Activated CD4-positive, alpha-beta T cell treated with anti-CD3 and anti-CD28 coated beads, Interleukin-10, Interleukin-2, amounts not matched to agents 100 ng/mL and 50 ng/mL, durations not matched to agents 16 hours and 8 hours (primary cell): ENCODE measurements at regions not wholly inside any gene's neighbourhood (a gene's known extent, or its start where the extent isn't known, plus 50 kb on each side); places are given as distances from the start of the nearest gene placed in this dataset.
"Not testable (repeated sequence)": the region's sequence is repeated elsewhere in the genome, so short reads cannot be mapped to it uniquely, and the experiment has no call there.

ENCODE experiments used
- DNase-seq: peaks from one replicate; pipeline ENCODE4 v3.0.0-alpha.2; 2020

DNA sequence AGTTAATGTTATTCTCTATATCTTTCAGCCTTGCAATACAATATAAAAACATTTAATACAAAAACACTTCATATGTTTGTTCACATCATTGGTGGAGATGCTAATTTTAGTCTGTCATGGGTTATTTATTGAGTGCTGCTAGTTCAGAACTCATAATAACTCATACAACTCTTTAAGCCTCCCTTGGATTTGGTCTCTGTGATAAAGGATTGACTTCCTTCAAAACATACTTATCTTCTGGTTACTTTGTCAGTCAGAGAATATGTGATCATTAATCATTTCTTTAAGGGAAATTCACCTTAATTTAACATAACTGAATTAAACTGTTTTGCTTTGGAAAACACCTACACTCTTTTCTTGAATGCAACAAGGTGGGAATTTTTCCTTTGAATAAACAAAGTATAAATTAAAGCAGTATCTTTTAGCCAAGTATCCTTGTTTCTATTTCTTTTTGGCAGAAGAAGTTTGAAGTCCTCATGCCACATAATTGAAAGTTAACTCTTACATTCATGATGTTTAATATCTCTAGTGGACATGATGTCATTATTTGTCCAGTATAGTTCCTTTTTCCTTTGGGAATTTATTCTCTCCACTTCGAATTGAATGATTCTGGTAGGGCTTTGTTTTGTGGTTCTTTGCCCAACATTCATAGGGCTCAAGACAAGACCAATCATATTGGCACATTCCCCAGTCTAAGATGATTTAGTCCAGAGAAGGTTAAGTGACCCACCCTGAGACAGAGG, 133.2 kb upstream of the CENPW start:
- DNase-seq: no peak

DNA sequence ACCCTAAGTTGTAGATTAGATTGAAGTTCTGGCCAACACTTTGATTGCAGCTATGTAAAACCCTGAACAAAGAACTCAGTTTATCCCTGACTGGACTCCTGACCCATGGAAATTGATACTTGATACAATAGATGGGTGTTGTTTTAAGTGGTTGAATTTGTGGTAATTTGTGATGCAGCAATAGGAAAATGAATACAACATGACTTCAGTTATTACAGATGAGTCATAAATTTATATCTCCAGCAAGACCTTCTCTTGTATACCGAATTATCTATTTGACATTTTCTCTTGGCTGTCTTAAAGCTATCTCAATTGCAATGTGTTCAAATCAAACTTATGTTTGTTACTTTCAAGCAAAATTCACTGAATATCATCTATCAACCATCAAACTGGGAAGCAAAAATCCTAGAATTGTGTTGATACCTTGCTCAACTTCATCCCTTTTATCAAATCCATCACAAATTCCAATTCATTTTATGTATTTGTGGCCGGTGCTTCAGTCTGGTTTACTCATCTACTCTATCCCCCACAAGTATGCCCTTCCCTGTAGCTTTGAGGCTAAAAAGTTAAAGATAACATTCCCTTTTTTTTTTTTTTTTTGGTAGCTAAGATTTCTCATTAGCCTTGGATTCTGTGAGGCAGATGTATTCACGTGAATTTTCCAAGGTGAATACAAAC, 129.4 kb upstream of the CENPW start:
- no peak for DNase-seq

DNA sequence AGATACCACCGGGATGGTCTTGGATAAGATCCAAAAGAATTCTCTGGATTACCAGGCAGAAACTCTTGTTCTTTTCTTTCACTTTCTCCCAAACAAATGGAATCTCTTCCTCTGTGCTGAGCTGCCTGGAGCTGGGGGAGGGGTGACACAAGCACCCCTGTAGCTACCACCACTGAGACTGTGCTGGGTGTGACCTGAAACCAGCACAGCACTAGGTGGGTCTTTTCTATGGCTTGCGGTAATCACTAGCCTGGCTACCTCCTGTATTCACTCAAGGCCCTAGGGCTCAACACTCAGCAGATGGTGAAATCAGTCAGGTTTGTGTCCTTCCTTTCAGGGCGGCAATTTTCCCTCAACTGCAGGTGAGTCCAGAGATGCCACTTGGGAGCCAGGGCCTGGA, 122.4 kb upstream of the CENPW start:
- DNase-seq: no peak

DNA sequence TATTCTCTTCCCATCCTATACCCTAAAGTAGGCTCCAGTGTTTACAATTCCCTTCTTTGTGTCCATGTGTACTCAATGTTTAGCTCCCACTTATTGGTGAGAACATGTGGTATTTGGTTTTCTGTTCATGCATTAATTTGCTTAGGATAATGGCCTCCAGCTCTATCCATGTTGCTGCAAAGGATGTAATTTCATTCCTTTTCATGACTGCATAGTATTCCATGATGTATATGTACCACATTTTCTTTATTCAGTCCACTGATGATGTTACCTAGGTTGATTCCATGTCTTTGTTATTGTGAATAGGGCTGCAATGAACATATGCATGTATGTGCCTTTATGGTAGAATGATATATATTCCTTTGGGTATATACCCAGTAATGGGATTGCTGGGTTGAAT, 119.0 kb upstream of the CENPW start:
- not testable (repeated sequence) for DNase-seq

DNA sequence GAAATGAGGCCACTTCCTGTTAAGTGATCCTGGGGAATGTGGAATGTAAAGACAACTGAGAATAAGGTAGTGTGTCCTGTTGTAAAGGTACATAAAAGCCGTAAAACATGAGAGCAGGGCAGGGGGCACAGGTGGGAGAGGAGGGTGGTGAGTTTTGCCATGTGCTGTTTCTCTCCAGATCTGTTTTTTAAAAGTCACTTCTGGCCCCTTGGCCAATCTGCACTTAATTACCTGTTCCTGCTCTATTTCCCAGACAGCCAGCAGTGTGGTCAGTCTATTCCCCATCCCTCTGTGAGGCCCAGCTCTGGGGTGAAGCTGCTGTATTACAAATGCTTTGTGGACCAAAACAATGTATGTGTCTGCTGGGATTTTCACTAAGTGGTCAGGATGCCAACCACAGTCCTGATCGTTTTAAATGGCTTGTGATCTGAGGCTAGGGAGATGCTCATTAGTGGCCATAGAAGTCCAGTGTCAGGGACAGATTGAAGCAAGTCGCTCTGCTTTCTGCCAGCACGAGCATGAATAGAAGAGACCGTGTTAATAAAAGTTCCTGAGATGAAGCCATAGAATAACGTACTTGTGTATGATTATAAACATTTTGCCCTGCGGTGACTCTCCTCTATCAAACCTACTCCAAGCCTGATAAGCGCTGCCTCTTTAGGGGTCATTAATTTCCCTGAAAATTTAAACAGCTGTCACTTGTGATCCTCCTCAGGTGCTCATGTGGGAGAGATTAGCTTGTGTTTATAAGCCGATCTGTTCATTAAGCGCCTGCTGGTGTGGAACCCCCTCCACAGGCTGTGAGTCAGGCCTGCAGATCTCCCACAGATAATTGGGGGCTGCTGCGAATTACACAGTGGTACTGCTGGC, 111.8 kb upstream of the CENPW start:
- no peak for DNase-seq

DNA sequence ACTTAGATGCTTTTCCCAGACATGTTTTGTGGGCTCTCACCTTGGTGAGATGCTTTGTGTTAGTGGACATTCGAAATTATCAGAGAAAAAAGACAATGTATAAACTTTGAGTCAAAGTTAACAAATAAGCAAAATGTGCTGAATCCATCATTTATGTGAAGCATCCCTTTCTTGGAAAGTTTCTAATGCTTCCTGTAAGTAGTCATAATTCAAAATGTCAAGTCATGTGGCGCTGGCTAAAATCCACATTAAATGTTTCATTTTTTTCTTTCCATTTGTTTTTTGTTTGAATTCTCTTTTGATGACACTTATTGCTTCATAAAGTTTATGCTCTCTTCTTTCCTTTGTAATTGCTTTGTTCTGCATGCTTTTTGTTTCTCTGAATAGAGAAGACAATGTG, 107.2 kb upstream of the CENPW start:
- DNase-seq: no peak

DNA sequence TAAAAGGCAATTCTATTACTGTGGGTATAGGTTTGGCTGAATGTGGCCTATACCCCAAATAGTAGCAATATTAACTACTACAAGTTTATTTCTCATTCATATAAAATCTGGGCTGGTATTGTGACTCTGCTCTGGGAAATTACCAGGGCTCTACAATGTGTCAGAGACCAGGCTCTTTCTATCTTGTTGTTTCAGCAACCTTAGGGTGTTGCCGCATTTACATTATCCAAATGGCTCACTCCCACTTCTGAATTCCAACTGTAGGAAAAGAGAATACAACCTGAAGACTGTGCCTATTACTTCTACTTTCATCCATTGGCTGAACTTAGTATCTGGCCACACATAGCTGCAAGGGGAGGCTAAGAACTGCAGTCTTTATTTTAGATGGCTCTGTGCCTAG, 106.7 kb upstream of the CENPW start:
- no peak for DNase-seq

DNA sequence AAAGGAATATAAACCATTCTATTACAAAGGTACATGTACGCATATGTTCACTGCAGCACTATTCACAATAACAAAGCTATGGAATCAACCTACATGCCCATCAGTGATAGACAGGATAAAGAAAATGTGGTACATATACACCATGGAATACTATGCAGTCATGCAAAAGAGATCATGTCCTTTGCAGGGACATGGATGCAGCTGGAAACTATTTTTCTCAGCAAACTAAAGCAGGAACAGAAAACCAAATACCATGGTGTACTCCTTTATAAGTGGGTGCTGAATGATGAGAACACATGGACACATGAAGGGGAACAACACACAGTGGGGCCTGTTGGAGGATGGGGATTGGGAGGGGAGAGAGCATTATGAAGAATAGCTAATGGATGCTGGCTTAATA, 104.6 kb upstream of the CENPW start:
- no peak for DNase-seq

DNA sequence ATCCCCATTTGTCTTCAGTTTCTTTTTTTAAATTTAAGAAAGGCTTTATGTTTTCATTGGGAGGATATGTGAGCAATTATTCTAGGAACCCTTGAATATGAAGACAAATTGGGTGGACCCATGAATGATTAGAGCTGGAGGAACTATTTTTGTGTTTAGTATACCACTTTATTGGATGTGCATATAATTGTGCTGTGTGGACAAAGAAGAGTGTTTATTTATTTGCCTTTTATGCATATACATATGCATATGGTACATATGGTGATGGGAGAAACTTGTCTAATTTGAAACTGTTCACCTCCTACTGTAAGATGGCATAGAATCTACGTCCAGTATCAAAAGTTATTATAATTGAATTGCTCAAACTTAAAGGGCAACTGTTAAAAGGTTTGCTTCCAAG, 94.8 kb upstream of the CENPW start:
- no peak for DNase-seq

DNA sequence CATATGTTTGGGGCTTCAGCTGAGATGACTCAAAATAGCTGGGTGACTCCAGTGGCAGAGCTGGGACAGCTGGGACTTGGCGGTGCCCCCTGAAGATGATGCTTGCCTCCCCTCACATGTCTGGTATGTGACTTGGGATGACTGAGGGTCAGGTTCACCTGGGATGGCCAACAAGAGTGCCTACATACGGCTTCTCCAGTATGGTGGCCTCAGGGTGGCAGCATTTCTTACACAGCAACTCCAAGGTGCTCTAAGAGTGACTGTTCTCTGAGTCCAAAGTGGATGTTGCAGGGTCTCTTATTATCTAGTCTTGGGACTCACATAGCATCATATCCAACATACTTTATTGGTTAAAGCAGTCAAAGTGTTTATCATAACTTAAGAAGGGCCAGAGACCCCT, 87.8 kb upstream of the CENPW start:
- DNase-seq: no peak

DNA sequence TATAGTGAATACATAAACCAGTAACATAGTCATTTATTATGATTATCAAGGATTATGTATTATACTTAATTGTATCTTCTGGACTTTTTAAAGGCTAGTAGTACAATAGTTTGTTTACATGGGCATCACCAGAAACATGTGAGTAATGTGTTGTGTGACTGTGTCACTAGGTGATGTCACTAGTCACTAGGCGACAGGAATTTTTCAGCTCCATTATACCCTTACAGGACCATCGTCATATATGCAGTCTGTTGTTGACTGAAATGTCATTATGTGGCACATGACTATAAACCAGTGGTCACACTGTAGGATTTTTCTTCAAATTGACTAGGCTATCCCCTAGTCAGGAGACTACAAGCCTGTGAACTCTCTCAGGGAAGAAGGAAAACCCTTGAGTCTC, 86.5 kb upstream of the CENPW start:
- no peak for DNase-seq

DNA sequence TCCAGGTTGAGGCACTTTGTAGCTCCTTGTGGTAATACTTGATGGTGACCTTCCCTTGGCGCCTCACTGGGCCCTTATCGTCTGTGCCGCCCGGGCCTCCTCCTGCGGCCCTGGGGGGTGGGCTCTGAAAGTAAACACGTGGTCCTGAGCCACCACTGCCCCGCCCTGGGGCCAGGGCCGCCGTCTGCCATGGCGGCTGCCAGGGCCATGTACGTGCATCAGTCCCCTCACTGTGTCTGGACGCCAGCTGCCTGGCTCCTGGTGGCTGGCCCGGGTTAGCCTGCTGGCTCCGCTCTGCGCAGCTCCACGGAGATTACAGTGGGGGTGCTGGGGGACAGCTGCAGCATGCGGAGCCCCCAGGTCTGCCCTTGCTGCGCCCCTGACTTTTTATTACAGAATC, 81.8 kb upstream of the CENPW start:
- no peak for DNase-seq

DNA sequence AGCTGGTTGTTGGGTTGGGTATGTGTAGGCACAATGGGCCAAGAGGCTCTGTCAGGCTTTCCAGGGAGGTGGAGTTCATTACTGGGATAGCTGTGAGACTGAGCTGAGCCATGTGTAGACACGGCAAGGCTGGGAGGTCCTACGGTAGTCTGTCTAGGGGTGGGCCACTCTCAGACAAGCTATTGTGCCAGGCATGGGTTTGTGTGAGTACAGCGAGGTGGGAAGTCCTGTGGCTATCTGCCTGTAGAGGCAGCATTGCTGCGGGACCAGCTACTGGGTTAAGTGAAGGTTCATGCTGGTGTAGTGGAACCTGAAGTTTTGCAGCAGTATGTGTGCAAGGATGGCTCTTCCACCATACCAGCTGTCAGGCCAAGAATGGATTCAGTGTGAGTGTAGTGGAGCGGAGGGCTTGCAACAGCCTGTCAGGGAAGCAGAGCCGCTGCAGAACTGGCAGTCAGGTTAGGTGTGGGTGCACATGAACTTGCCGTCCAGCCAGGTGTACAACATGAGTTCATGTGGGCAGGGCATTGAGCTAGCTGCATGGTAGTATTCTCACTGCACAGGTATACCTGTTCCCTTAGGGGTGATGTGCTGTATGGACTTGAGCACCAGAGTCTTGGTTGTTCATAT, 78.0 kb upstream of the CENPW start:
- no peak for DNase-seq

DNA sequence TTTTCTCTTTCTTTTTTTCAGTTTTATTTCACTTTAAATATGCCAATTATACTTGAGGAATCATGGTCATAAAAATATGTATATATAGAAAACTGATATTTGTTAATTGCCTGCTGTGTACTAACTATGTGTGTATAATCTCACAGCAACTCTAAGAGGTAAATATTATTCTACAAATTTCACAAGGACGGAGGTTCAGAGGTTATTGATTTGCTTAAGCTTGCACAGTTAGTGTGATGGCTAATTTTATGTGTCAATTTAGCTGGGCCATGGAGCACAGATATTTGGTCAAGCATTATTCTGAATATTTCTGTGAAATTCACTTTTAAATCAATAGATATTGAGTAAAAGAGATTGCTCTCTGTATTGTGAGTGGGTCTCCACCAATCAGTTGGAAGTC, 75.7 kb upstream of the CENPW start:
- no peak for DNase-seq

DNA sequence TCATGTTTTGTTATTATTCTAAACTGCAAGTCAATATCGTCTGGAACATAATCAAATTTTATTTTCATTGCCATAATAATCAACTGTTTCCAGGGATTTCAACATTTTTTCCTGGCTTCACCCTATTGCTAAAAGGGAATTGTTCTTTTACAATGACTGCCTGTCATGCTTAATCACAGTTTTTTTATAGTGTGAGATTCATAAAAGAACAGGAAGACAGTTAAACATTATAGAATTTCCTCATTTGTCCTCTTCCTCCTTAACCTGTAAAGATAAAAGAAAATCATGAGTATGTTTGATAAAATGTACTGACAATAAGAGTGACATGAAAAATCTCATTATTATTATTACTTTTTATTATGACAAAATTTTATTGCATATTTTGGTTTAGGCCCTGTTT, 73.3 kb upstream of the CENPW start:
- DNase-seq: no peak

DNA sequence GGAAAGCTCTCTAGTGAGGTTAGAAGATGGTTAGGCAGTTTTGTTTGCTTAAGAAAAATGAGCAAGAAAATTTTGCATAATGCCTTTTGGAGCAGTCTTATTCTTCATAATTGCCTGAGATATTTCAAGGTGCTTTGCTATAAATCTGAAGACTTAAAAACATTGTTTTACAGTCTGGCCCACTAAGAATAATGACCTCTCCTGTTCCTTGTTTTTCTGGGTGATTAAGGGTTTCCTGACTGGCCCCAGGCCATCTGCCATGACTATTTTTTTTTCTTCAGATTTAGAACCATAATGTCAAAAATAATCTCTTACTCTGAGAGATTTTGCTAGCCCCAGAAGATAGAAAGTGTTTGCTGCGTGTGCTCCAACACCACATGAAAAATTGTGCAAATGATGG, 72.3 kb upstream of the CENPW start:
- DNase-seq: no peak

DNA sequence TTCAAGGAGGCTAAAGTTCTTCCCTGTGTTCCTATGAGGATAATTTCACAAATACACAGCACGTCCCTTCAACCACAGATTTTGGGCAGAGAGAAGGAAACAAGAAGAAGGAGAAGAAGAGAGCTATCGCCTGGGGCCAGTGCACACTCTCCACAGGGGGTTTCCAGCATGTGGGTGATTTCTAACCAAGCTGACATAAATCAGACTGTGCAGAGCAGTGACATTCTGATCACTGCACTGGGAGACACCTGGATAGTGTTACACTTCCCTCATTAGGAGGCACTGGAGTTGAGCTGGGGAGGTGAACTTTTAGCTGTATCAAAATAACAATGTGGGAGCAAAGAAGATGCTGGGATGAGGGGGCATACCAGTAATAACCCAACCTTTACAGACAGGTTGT, 71.8 kb upstream of the CENPW start:
- DNase-seq: no peak

DNA sequence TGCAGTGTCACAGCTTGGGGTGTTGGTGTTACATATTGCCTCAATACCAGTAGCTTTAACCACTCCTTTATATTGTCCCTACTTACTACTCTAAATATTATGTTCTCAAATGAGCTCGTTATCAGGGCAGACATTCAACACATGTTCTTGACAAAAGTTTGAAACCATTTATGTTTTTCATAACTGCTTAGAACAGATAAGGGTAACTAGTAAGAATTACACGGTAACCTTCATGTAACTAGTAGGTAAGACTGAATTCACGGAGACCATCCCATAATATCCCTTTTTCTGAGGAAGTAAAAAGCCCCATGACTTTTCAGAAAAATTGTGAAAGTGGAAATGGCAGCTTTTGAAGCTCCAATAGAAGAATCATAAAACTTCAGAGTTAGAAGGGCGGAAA, 59.6 kb upstream of the CENPW start:
- DNase-seq: no peak

DNA sequence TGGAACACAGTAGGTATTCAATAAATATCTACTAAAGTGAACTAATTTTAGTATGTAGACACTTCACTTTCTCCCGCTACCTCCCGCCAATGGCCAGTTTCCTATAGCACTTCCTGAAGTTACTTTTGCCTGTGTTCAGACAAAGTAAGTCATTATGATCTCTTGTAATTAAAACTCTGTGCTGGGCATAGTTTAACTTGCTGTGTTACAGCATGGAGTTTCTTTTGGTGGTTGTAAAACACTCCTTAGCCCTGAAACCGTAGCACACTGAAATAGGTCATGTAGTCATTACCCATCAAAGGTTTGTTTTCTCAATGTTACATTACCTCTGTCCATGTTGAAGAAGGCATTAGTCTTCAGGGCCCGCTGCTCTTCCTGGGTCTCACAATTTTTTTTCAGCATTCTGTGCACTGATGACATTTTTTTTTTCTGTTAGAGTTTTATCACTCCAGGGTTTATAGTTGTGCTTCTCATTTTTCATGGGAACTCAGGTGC, 54.0 kb upstream of the CENPW start:
- no peak for DNase-seq
